ENCODE measurements at regions not wholly inside any gene's neighbourhood (a gene's known extent, or its start where the extent isn't known, plus 50 kb on each side); places are given as distances from the start of the nearest gene placed in this dataset.

DNA sequence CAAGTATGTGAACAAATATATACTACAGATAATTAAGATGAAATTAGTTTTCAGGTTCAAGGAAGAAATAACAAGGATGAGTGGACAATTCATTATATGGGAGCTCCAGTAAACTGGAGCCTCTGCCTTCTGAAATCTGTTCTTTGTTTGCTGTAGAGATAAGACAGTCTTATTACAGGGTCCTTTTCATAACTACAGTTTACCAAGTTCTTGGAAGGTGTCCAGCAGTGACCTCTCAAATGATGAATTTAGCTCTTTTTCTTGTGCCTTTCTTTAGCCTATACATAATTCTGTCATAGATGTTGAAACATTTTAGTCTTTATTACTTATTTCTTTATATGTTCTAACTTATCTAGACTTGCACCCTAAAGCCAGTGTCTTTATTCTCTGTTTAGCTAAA, 89.7 kb upstream of the GBE1 start:
- no peak for TF ChIP-seq GABPA (IDR thresholded peaks at IDR 0.05; ENCODE audit: low read depth)
- TF ChIP-seq, protein P1, sequence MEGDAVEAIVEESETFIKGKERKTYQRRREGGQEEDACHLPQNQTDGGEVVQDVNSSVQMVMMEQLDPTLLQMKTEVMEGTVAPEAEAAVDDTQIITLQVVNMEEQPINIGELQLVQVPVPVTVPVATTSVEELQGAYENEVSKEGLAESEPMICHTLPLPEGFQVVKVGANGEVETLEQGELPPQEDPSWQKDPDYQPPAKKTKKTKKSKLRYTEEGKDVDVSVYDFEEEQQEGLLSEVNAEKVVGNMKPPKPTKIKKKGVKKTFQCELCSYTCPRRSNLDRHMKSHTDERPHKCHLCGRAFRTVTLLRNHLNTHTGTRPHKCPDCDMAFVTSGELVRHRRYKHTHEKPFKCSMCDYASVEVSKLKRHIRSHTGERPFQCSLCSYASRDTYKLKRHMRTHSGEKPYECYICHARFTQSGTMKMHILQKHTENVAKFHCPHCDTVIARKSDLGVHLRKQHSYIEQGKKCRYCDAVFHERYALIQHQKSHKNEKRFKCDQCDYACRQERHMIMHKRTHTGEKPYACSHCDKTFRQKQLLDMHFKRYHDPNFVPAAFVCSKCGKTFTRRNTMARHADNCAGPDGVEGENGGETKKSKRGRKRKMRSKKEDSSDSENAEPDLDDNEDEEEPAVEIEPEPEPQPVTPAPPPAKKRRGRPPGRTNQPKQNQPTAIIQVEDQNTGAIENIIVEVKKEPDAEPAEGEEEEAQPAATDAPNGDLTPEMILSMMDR (IDR thresholded peaks at IDR 0.05; ENCODE audit: insufficient read depth, low read length): no peak
- TF ChIP-seq POLR2AphosphoS5 (IDR thresholded peaks at IDR 0.05; ENCODE audit: low read depth): no peak

All from HL-60 (cell line).